NB4 (cell line): ENCODE measurements at regions not wholly inside any gene's neighbourhood (a gene's known extent, or its start where the extent isn't known, plus 50 kb on each side); places are given as distances from the start of the nearest gene placed in this dataset.

Experiments
- DNase-seq: peaks from one replicate; pipeline ENCODE4 v3.0.0; 2010; ENCODE audit warnings: low read depth
- H3K4me3 ChIP-seq: one replicate; pipeline ENCODE4 v1.5.1; 2011; ENCODE audit warnings: mild to moderate bottlenecking, low read depth, low read length, moderate library complexity
- MYC ChIP-seq: IDR thresholded peaks from 2 replicates; pipeline ENCODE4 v1.6.1; 2011; ENCODE audit warnings: low read depth, low read length
- POLR2A ChIP-seq: IDR thresholded peaks from 2 replicates; pipeline ENCODE4 v1.6.1; 2011; ENCODE audit warnings: mild to moderate bottlenecking; ENCODE audit not compliant: insufficient read length; ENCODE audit errors: extremely low read depth
- TF ChIP-seq, protein P1 (sequence below): IDR thresholded peaks from 2 replicates; pipeline ENCODE4 v1.6.1; 2011; ENCODE audit warnings: low read depth, low read length
- TF ChIP-seq, protein P2 (sequence below): IDR thresholded peaks from one replicate; pipeline ENCODE4 v1.5.1; 2012; ENCODE audit warnings: low read depth, low read length

DNA sequence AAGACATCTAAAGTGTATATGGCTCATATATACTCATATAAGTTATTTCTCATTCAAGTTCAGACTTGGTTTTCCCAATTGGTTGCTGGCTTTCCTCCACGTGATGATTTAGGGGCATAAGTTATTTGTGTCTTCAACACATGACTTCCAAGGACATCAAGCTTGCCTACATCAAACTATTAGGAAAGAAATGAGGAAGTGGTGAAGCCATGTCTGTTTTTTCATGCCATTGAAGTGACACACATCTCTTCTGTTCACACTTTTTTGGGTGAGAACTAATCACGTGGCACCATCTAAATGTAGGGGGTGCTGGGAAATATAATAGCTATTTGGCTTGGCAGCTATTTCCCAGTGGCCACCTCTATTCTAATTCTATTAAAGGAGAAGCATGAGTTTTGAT is 282.1 kb downstream of the OMA1 start:
- H3K4me3 ChIP-seq: no peak overlapping the region
- no peak for DNase-seq
- TF ChIP-seq, protein P1, sequence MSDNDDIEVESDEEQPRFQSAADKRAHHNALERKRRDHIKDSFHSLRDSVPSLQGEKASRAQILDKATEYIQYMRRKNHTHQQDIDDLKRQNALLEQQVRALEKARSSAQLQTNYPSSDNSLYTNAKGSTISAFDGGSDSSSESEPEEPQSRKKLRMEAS: no peak
- TF ChIP-seq, protein P2, sequence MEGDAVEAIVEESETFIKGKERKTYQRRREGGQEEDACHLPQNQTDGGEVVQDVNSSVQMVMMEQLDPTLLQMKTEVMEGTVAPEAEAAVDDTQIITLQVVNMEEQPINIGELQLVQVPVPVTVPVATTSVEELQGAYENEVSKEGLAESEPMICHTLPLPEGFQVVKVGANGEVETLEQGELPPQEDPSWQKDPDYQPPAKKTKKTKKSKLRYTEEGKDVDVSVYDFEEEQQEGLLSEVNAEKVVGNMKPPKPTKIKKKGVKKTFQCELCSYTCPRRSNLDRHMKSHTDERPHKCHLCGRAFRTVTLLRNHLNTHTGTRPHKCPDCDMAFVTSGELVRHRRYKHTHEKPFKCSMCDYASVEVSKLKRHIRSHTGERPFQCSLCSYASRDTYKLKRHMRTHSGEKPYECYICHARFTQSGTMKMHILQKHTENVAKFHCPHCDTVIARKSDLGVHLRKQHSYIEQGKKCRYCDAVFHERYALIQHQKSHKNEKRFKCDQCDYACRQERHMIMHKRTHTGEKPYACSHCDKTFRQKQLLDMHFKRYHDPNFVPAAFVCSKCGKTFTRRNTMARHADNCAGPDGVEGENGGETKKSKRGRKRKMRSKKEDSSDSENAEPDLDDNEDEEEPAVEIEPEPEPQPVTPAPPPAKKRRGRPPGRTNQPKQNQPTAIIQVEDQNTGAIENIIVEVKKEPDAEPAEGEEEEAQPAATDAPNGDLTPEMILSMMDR: no peak
- TF ChIP-seq POLR2A: no peak
- TF ChIP-seq MYC: no peak

DNA sequence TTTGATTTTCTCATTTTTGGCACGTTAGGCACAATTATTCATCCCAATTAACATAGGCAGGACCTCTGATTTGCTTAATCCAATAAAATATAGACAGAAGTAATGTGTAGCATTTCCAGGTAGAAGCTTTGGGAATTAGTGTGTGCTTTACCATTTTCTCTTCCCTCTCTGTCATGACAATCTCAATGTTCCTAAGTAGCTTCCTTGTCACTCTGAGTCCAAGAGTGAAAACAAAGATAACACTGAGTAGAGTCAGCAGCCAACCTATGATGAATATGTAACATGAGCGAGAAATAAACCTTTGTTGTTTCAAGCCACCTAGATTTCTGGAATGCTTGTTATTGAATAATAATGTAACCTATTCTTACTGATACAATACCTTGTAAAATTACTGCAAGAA is 283.8 kb downstream of the OMA1 start:
- TF ChIP-seq, protein P1: no peak
- no peak for TF ChIP-seq MYC
- TF ChIP-seq POLR2A: no peak
- TF ChIP-seq, protein P2: no peak
- H3K4me3 ChIP-seq: no peak overlapping the region
- no peak for DNase-seq

DNA sequence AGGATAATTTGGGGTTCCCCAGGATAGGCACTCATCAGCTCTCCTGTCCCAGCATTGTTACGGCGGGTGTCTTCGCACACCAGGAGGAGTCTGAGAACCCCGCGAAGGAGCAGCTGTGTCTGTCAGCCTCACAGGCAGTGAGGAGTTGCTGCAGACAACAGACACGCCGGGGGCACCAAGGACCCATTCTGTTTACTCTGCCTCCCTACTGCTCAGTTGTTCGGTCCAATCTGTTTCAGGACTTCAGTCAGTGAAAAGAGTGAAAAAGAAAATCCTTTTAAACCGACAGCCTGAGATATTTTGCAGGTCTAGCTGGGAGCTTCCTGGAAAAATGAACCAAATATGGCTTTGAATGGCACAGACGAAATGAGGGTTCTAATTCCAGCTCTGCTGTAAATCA is 288.4 kb downstream of the OMA1 start:
- TF ChIP-seq, protein P2: no peak
- TF ChIP-seq MYC: no peak
- no peak for TF ChIP-seq POLR2A
- TF ChIP-seq, protein P1: no peak
- no peak overlapping the region for H3K4me3 ChIP-seq
- DNase-seq: no peak

DNA sequence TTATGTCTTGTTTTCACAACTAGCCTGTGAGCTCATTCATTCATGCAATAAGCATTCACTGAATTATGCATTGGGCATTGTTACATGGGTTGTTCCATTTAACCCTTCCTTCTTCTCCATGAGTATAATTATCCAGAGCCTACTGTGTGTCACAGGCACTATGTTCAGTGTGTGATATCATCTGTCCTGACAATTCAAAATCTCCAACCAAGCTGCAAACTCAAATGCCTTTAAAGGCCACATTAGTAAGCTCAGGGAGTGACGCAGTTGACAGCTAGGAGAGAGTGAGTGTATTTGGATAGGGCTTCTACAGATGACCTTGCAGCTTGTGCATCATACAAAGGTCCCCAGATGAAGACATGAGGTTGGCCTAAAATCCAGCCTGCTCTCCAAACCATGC is 289.5 kb downstream of the OMA1 start:
- H3K4me3 ChIP-seq: no peak overlapping the region
- DNase-seq: no peak
- TF ChIP-seq POLR2A (no peak), MYC (no peak)
- TF ChIP-seq, protein P1: no peak
- TF ChIP-seq, protein P2: no peak

DNA sequence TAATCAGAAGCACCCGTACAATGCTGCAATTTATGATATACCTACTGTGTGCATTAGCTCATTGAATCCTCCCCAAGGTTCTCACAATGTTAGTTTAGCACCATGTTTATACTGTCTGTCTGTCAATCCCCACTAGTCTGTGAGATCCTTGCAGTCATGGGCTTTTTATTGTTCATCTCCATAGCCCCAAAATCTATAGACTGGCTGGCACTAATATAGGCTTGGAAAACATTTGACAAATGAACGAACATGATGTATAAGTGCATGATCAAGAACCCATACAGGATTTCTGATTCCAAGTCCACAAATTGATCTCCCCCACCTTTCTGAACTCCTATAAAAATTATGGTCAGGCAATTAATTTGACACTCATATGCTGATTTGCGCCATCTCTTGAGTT is 290.0 kb downstream of the OMA1 start:
- no peak for DNase-seq
- no peak overlapping the region for H3K4me3 ChIP-seq
- no peak for TF ChIP-seq POLR2A
- TF ChIP-seq, protein P2: no peak
- TF ChIP-seq, protein P1: no peak
- no peak for TF ChIP-seq MYC

DNA sequence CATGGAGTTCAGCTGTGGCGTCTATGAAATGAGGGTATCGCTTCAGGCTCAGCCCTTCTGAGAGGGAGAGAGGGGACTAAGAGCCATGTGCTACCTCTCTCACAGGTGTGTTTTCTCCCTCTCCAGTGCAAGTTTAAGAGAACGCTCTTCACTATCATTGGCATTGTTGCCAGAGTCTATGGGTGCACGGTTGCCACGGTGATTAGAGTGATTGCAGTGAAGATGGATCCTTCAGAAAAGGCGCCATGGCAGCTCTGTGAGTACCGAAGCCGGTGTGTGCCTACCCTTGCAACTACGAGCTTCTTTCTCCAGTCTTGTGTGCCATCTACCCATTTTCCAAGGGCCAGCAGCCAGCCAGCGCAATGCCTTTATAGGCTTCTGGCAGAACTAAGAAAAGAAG is 290.5 kb downstream of the OMA1 start:
- H3K4me3 ChIP-seq: no peak overlapping the region
- DNase-seq: no peak
- TF ChIP-seq, protein P2: no peak
- TF ChIP-seq, protein P1: no peak
- no peak for TF ChIP-seq POLR2A
- TF ChIP-seq MYC: no peak
